Neural cell (in vitro differentiated cells): ENCODE measurements at regions not wholly inside any gene's neighbourhood (a gene's known extent, or its start where the extent isn't known, plus 50 kb on each side); places are given as distances from the start of the nearest gene placed in this dataset.

Experiments
- H2AFZ ChIP-seq: fragments of 200-600, 300-800 bp; sonication (generic), shearing (Covaris generic); 2 replicates; pipeline ENCODE4 v1.6.0; 2014; ENCODE audit warnings: low read depth, mild to moderate bottlenecking, antibody characterized with exemption, low read length, moderate library complexity
- H3F3A ChIP-seq: fragments of 200-600 bp; shearing (Covaris generic); 2 replicates; pipeline ENCODE4 v1.6.1; 2016; ENCODE audit warnings: mild to moderate bottlenecking, moderate library complexity, mixed read lengths, antibody characterized with exemption, low read length; ENCODE audit not compliant: insufficient read depth, poor library complexity, severe bottlenecking
- H3K27ac ChIP-seq: fragments of 200-600, 300-800 bp; sonication (generic), shearing (Covaris generic); 2 replicates; pipeline ENCODE4 v1.5.1; 2014; ENCODE audit warnings: mild to moderate bottlenecking, low read length, moderate library complexity
- H3K27me3 ChIP-seq: fragments of 300-800, 200-600 bp; sonication (generic), shearing (Covaris generic); 2 replicates; pipeline ENCODE4 v1.6.0; 2014; ENCODE audit warnings: mild to moderate bottlenecking, low read depth, low read length, moderate library complexity; ENCODE audit not compliant: insufficient read depth
- H3K36me3 ChIP-seq: fragments of 300-800, 200-600 bp; sonication (generic), shearing (Covaris generic); 2 replicates; pipeline ENCODE4 v1.5.1; 2014; ENCODE audit warnings: mild to moderate bottlenecking, antibody characterized with exemption, low read length, moderate library complexity; ENCODE audit not compliant: insufficient read depth
- H3K4me2 ChIP-seq: fragments of 300-800, 200-600 bp; sonication (generic), shearing (Covaris generic); 2 replicates; pipeline ENCODE4 v1.6.0; 2014; ENCODE audit warnings: mild to moderate bottlenecking, low read length
- H3K4me3 ChIP-seq: fragments of 300-800, 200-600 bp; sonication (generic), shearing (Covaris generic); 2 replicates; pipeline ENCODE4 v1.5.1; 2014; ENCODE audit warnings: mild to moderate bottlenecking, low read length, moderate library complexity
- H3K79me2 ChIP-seq: fragments of 200-600 bp; shearing (Covaris generic); replicated peaks from 2 replicates; pipeline ENCODE4 v1.6.0; 2014; ENCODE audit warnings: mild to moderate bottlenecking, low read length, moderate library complexity; ENCODE audit not compliant: insufficient read depth
- H3K9ac ChIP-seq: fragments of 300-800, 200-600 bp; sonication (generic), shearing (Covaris generic); 2 replicates; pipeline ENCODE4 v1.6.1; 2016; ENCODE audit warnings: mild to moderate bottlenecking, low read length, mixed read lengths
- H3K9me2 ChIP-seq: fragments of 200-600 bp; shearing (Covaris generic); 2 replicates; pipeline ENCODE4 v1.6.1; 2016; ENCODE audit warnings: mild to moderate bottlenecking, low read length, mixed read lengths; ENCODE audit not compliant: insufficient read depth
- H3K9me3 ChIP-seq: fragments of 200-600, 300-800 bp; sonication (generic), shearing (Covaris generic); 2 replicates; pipeline ENCODE4 v1.6.1; 2016; ENCODE audit warnings: mild to moderate bottlenecking, mixed run types, low read length, moderate library complexity, mixed read lengths
- H4K20me1 ChIP-seq: fragments of 200-600 bp; shearing (Covaris generic); 2 replicates; pipeline ENCODE4 v1.6.1; 2016; ENCODE audit warnings: mild to moderate bottlenecking, mixed run types; ENCODE audit not compliant: insufficient read depth
- CTCF ChIP-seq: fragments of 450-650 bp; IDR thresholded peaks from 2 replicates; pipeline ENCODE4 v1.5.1; 2014; ENCODE audit warnings: antibody characterized with exemption, mild to moderate bottlenecking, moderate library complexity; ENCODE audit not compliant: poor library complexity, severe bottlenecking
- EP300 ChIP-seq: fragments of 450-650 bp; conservative IDR thresholded peaks from 2 replicates; pipeline ENCODE4 v1.6.1; 2014; ENCODE audit warnings: antibody characterized with exemption, mild to moderate bottlenecking, moderate library complexity; ENCODE audit not compliant: poor library complexity, severe bottlenecking
- EZH2 ChIP-seq: fragments of 200-600, 300-800 bp; shearing (Covaris generic), sonication (generic); IDR thresholded peaks from 2 replicates; pipeline ENCODE4 v1.6.1; 2014; ENCODE audit warnings: antibody characterized with exemption, low read length, borderline replicate concordance, mild to moderate bottlenecking; ENCODE audit not compliant: insufficient read depth, poor library complexity, severe bottlenecking
- MXI1 ChIP-seq: fragments of 450-650 bp; conservative IDR thresholded peaks from 2 replicates; pipeline ENCODE4 v1.6.1; 2014; ENCODE audit warnings: antibody characterized with exemption, mild to moderate bottlenecking; ENCODE audit not compliant: poor library complexity, severe bottlenecking
- POLR2AphosphoS5 ChIP-seq: IDR thresholded peaks from 2 replicates; pipeline ENCODE4 v1.6.1; 2012
- RAD21 ChIP-seq: fragments of 450-650 bp; conservative IDR thresholded peaks from 2 replicates; pipeline ENCODE4 v1.6.1; 2014; ENCODE audit warnings: antibody characterized with exemption, mild to moderate bottlenecking, moderate library complexity
- SMC3 ChIP-seq: fragments of 450-650 bp; conservative IDR thresholded peaks from 2 replicates; pipeline ENCODE4 v1.6.1; 2014; ENCODE audit warnings: antibody characterized with exemption, mild to moderate bottlenecking, moderate library complexity; ENCODE audit not compliant: poor library complexity
- TAF1 ChIP-seq: IDR thresholded peaks from 2 replicates; pipeline ENCODE4 v1.6.1; 2012; ENCODE audit warnings: low read depth
- TF ChIP-seq, protein P1 (sequence below): IDR thresholded peaks from 2 replicates; pipeline ENCODE4 v1.6.1; 2012; ENCODE audit warnings: borderline replicate concordance

DNA sequence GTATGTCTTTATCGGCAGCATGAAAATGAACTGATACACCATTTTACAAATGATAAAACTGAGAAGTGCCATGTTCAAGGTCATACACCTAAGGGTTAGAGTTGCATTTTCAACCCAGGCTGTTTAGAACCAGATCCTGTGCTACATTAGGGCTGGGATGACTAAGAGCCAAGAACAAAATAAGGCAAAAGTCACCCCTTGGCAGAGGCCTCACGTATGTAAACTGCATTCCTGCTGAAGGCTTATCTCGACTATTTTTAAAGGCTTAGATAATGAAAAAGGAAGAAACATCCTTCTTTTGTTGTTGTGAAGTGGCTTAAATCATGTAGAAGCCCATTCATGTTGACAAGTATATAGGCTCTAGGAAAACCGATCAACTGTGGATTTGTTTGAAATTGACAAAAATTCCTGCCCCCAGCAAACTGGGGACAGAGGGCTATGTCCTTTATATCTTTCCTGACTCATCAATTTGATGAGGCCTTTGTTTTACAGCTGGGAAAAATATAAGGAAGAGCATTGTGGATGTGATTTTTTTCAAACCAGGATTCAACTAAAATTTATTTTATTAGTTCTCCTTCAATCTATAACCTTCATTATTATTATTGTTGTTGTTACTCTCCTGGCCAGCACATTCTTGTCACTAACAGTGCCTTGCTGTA lies 196.5 kb downstream of the SNX18 start:
- Histone ChIP-seq H3K79me2 (no peaks in the 10 kb centered on the region), H3K9me2 (no peaks in the 10 kb centered on the region), H3K4me3 (no peak overlapping the region), H4K20me1 (no peaks in the 10 kb centered on the region), H3K36me3 (no peaks in the 10 kb centered on the region), H2AFZ (no peak overlapping the region), H3F3A (no peaks in the 10 kb centered on the region), H3K9me3 (no peaks in the 10 kb centered on the region), H3K9ac (no peak overlapping the region), H3K27ac (no peak overlapping the region), H3K4me2 (no peak overlapping the region), H3K27me3 (no peaks in the 10 kb centered on the region)
- TF ChIP-seq, protein P1, sequence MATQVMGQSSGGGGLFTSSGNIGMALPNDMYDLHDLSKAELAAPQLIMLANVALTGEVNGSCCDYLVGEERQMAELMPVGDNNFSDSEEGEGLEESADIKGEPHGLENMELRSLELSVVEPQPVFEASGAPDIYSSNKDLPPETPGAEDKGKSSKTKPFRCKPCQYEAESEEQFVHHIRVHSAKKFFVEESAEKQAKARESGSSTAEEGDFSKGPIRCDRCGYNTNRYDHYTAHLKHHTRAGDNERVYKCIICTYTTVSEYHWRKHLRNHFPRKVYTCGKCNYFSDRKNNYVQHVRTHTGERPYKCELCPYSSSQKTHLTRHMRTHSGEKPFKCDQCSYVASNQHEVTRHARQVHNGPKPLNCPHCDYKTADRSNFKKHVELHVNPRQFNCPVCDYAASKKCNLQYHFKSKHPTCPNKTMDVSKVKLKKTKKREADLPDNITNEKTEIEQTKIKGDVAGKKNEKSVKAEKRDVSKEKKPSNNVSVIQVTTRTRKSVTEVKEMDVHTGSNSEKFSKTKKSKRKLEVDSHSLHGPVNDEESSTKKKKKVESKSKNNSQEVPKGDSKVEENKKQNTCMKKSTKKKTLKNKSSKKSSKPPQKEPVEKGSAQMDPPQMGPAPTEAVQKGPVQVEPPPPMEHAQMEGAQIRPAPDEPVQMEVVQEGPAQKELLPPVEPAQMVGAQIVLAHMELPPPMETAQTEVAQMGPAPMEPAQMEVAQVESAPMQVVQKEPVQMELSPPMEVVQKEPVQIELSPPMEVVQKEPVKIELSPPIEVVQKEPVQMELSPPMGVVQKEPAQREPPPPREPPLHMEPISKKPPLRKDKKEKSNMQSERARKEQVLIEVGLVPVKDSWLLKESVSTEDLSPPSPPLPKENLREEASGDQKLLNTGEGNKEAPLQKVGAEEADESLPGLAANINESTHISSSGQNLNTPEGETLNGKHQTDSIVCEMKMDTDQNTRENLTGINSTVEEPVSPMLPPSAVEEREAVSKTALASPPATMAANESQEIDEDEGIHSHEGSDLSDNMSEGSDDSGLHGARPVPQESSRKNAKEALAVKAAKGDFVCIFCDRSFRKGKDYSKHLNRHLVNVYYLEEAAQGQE: no peak
- TF ChIP-seq MXI1 (no peak), EZH2 (no peak), SMC3 (no peak), RAD21 (no peak), TAF1 (no peak), CTCF (no peak), POLR2AphosphoS5 (no peak), EP300 (no peak)

- H3K4me2 ChIP-seq: no peak overlapping the region
- no peak overlapping the region for H3K27ac ChIP-seq
- TF ChIP-seq, protein P1: no peak
- TF ChIP-seq POLR2AphosphoS5 (no peak), TAF1 (no peak), EP300 (no peak), SMC3 (no peak), MXI1 (no peak), CTCF (no peak), RAD21 (no peak), EZH2 (no peak)
- no peak overlapping the region for H3K9ac ChIP-seq
- H4K20me1 ChIP-seq: no peaks in the 10 kb centered on the region
- H3K9me3 ChIP-seq: no peaks in the 10 kb centered on the region
- no peaks in the 10 kb centered on the region for H3K79me2 ChIP-seq
- H3K36me3 ChIP-seq: no peaks in the 10 kb centered on the region
- no peaks in the 10 kb centered on the region for H3F3A ChIP-seq
- H3K4me3 ChIP-seq: no peak overlapping the region
- H2AFZ ChIP-seq: no peak overlapping the region
- no peaks in the 10 kb centered on the region for H3K9me2 ChIP-seq
- H3K27me3 ChIP-seq: no peaks in the 10 kb centered on the region
These were observed 191.5 kb downstream of the SNX18 start for GRCh38 chr5:54709096-54709495.
